ENCODE measurements at regions not wholly inside any gene's neighbourhood (a gene's known extent, or its start where the extent isn't known, plus 50 kb on each side); places are given as distances from the start of the nearest gene placed in this dataset.

- H3K9me3 ChIP-seq (ENCODE audit: control insufficient read depth, insufficient read depth, low read depth, low read length), result no peaks in the 10 kb centered on the region
- TF ChIP-seq SIN3A (IDR thresholded peaks at IDR 0.05; ENCODE audit: borderline replicate concordance, insufficient read depth, low read depth, low read length) (no peak), REST (IDR thresholded peaks at IDR 0.05; ENCODE audit: insufficient read depth in 1 of 2, low read depth in 2 of 2, low read length in 1 of 2) (no peak), CTCF (IDR thresholded peaks at IDR 0.05) (no peak), POLR2AphosphoS5 (IDR thresholded peaks at IDR 0.05; ENCODE audit: low read depth, low read length) (no peak)
- ATAC-seq (no peak), DNase-seq (ENCODE audit: low read depth, low spot score) (no peak)
- in situ Hi-C loops (cut with HindIII; ENCODE audit: low pct_unique_long_range_greater_than_20kb, low sequenced_read_pairs), result no loop called here
- no peaks in the 10 kb centered on the region for H3K4me1 ChIP-seq (ENCODE audit: control insufficient read depth, insufficient read depth, low read length)
- ChIA-PET POLR2A (interaction anchor here (0.6 kb wide), 1 partner anchor 24 kb away, joined by 9 read pairs; no protein-coding TSS in a partner anchor), CTCF (no interaction called here)
- no peak overlapping the region for H3K27ac ChIP-seq (ENCODE audit: low read length)
- H3K4me3 ChIP-seq (ENCODE audit: low read depth in 2 of 2, low read length in 2 of 2), result no peak overlapping the region
- no peaks in the 10 kb centered on the region for H3K27me3 ChIP-seq (ENCODE audit: control insufficient read depth, insufficient read depth, low read length)
- intact Hi-C loops (cut with micrococcal nuclease; ENCODE audit: unreplicated experiment), result no loop called here
- BruUV-seq (replicated peaks), result no TSS peak
- no peaks in the 10 kb centered on the region for H3K36me3 ChIP-seq (ENCODE audit: control insufficient read depth, insufficient read depth, low read length)
Observed at GRCh38 chr10:132117636-132118190, 52.0 kb downstream of the JAKMIP3 start.

GRCh38 chr10:132118366-132118765, 52.6 kb downstream of the JAKMIP3 start:
- no peaks in the 10 kb centered on the region for H3K9me3 ChIP-seq (ENCODE audit: control insufficient read depth, insufficient read depth, low read depth, low read length)
- POLR2A ChIA-PET, result no interaction called here
- BruUV-seq (replicated peaks), result no TSS peak

More at GRCh38 chr10:132118366-132118765, 52.6 kb downstream of the JAKMIP3 start:
- CTCF ChIA-PET, result interaction anchor here (0.7 kb wide), 1 partner anchor 113 kb away, joined by 4 read pairs; no protein-coding TSS in a partner anchor
- TF ChIP-seq SIN3A (IDR thresholded peaks at IDR 0.05; ENCODE audit: borderline replicate concordance, insufficient read depth, low read depth, low read length) (no peak), CTCF (IDR thresholded peaks at IDR 0.05) (no peak), TCF7L2 (IDR thresholded peaks at IDR 0.05; ENCODE audit: low read depth, low read length) (no peak), POLR2AphosphoS5 (IDR thresholded peaks at IDR 0.05; ENCODE audit: low read depth, low read length) (no peak), REST (IDR thresholded peaks at IDR 0.05; ENCODE audit: insufficient read depth in 1 of 2, low read depth in 2 of 2, low read length in 1 of 2) (no peak)
- ATAC-seq, result no peak
- in situ Hi-C loops (cut with HindIII; ENCODE audit: low pct_unique_long_range_greater_than_20kb, low sequenced_read_pairs), result no loop called here
- no peaks in the 10 kb centered on the region for H3K4me1 ChIP-seq (ENCODE audit: control insufficient read depth, insufficient read depth, low read length)
- no peaks in the 10 kb centered on the region for H3K27me3 ChIP-seq (ENCODE audit: control insufficient read depth, insufficient read depth, low read length)
- H3K36me3 ChIP-seq (ENCODE audit: control insufficient read depth, insufficient read depth, low read length), result no peaks in the 10 kb centered on the region
- intact Hi-C loops (cut with micrococcal nuclease; ENCODE audit: unreplicated experiment), result no loop called here
- no peak for DNase-seq (ENCODE audit: low read depth, low spot score)
- H3K4me3 ChIP-seq (ENCODE audit: low read depth in 2 of 2, low read length in 2 of 2), result no peak overlapping the region
- no peak overlapping the region for H3K27ac ChIP-seq (ENCODE audit: low read length)

Data from Panc1 (cell line).